Naive thymus-derived CD4-positive, alpha-beta T cell (primary cell): ENCODE measurements at regions not wholly inside any gene's neighbourhood (a gene's known extent, or its start where the extent isn't known, plus 50 kb on each side); places are given as distances from the start of the nearest gene placed in this dataset.

Source experiments
- ATAC-seq: fragments of 150-1000 bp; cut with Tn5 transposase; 2 replicates; pipeline ENCODE4 v1.10.0; 2021; ENCODE audit warnings: mild to moderate bottlenecking, moderate library complexity
- CTCF ChIA-PET: fragments of 350-600 bp; sonication (Branson Sonifier 250); formaldehyde crosslinking; loops from one replicate; lab custom pipeline; 2021; ENCODE audit warnings: antibody characterized with exemption; lab: Charles Lee
- POLR2A ChIA-PET: fragments of 350-600 bp; sonication (Branson Sonifier 250); formaldehyde crosslinking; loops from one replicate; lab custom pipeline; 2021; ENCODE audit warnings: antibody characterized with exemption, inconsistent platforms; lab: Charles Lee
- DNase-seq, 9 donors: peaks; one replicate each; pipeline versions ENCODE4 v3.0.0 to v3.0.0-alpha.2; 2020 to 2022; ENCODE audit warnings: mixed read lengths in 1 of 9
- H3K27ac ChIP-seq: one replicate; pipeline ENCODE4 v1.7.0; 2013; ENCODE audit warnings: mild to moderate bottlenecking, low read depth, low read length, moderate library complexity
- H3K27me3 ChIP-seq, 2 donors: one replicate each; pipeline ENCODE4 v1.7.0; 2013; ENCODE audit warnings: low read length in 2 of 2, mild to moderate bottlenecking in 2 of 2, moderate library complexity in 2 of 2; ENCODE audit not compliant: control insufficient read depth in 2 of 2, insufficient read depth in 2 of 2
- H3K36me3 ChIP-seq, 3 experiments: 1 replicate in 2 of 3; 2 replicates in 1 of 3; pipeline ENCODE4 v1.7.0; 2013; ENCODE audit warnings: low read length in 3 of 3, mild to moderate bottlenecking in 3 of 3, moderate library complexity in 1 of 3; ENCODE audit not compliant: insufficient read depth in 3 of 3, control insufficient read depth in 2 of 3
- H3K4me1 ChIP-seq, 2 donors: one replicate each; pipeline ENCODE4 v1.7.0; 2013; ENCODE audit warnings: low read length in 2 of 2, mild to moderate bottlenecking in 2 of 2, moderate library complexity in 1 of 2; ENCODE audit not compliant: control insufficient read depth in 2 of 2, insufficient read depth in 2 of 2
- H3K4me3 ChIP-seq: 2 replicates; pipeline ENCODE4 v1.7.0; 2013; ENCODE audit warnings: mild to moderate bottlenecking, low read length
- H3K9me3 ChIP-seq, 3 experiments: 1 replicate in 2 of 3; 2 replicates in 1 of 3; pipeline ENCODE4 v1.7.0; 2013; ENCODE audit warnings: low read length in 3 of 3; ENCODE audit not compliant: control insufficient read depth in 2 of 3
- H3K27ac Mint-ChIP-seq, 9 donors: one replicate each; pipeline ENCODE4 v1.8.0; 2020 to 2022; ENCODE audit warnings: mixed read lengths in 9 of 9, mild to moderate bottlenecking in 8 of 9, moderate library complexity in 5 of 9, inconsistent platforms in 2 of 9
- H3K27me3 Mint-ChIP-seq, 5 donors: one replicate each; pipeline ENCODE4 v1.8.0; 2021 to 2022; ENCODE audit warnings: mixed read lengths in 5 of 5, mild to moderate bottlenecking in 1 of 5
- H3K36me3 Mint-ChIP-seq, 5 donors: one replicate each; pipeline ENCODE4 v1.8.0; 2020 to 2022; ENCODE audit warnings: mixed read lengths in 5 of 5, mild to moderate bottlenecking in 3 of 5, inconsistent platforms in 1 of 5
- H3K4me1 Mint-ChIP-seq, 7 donors: one replicate each; pipeline ENCODE4 v1.8.0; 2020 to 2022; ENCODE audit warnings: mixed read lengths in 7 of 7, mild to moderate bottlenecking in 3 of 7, inconsistent platforms in 1 of 7
- H3K4me3 Mint-ChIP-seq, 10 donors: one replicate each; pipeline ENCODE4 v1.8.0; 2020 to 2022; ENCODE audit warnings: mild to moderate bottlenecking in 10 of 10, mixed read lengths in 10 of 10, moderate library complexity in 6 of 10, inconsistent platforms in 2 of 10
- H3K9me3 Mint-ChIP-seq, 11 donors: one replicate each; pipeline ENCODE4 v1.8.0; 2020 to 2022; ENCODE audit warnings: mixed read lengths in 11 of 11, mild to moderate bottlenecking in 4 of 11, inconsistent platforms in 1 of 11, moderate library complexity in 1 of 11
- intact Hi-C, 2 donors: fragments of 100-400 bp; cut with micrococcal nuclease; formaldehyde crosslinking; loops; one replicate each; pipeline ENCODE4 v1.15.1; 2023

DNA sequence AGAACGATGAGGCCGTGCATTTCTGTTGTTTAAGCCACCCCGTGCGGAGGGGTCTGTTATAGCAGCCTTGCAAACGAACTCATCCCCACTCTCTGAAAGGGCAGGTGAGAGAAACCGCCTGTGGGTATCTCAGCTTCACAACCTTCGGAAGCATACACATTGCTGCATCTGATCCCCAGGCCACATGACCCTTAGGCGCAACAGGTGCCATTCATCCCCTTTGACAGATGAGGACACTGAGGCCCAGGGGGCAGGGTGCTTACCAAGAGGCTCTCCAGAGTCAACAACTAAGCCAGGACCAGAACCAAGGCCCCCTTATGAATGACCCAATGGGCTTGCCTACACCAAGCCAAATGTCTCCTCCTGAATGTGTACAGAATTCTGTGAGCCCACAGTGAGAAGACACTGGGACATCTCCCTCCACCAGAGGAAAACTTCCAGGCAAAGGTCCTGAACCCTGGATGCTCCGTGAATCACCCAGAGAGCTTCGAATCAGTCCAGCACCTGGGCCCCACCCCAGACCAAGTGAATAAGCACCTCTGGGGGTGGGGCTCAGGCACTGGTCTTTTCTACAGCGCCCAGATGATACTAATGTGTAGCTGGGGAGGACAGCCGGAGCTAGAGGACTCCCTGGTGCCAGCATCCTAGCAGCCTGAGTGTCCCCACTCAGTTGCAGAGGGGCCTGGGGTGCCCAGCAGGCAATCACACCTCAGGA is 83.2 kb downstream of the BUD13 start:
- H3K36me3 ChIP-seq = no peaks in the 10 kb centered on the region
- ATAC-seq = no peak
- ChIA-PET CTCF (no interaction called here), POLR2A (no interaction called here)
- no peaks in the 10 kb centered on the region for H3K27me3 ChIP-seq
- H3K9me3 ChIP-seq = no peaks in the 10 kb centered on the region
- no peaks in the 10 kb centered on the region for H3K9me3 Mint-ChIP-seq
- no peaks in the 10 kb centered on the region for H3K4me1 Mint-ChIP-seq
- no peak overlapping the region for H3K27ac ChIP-seq
- no peaks in the 10 kb centered on the region for H3K36me3 Mint-ChIP-seq
- H3K4me1 ChIP-seq = no peaks in the 10 kb centered on the region
- peaks cover 4 to 17% (median 10%) of the 10 kb centered on the region in 5 donors for H3K27me3 Mint-ChIP-seq
- H3K4me3 ChIP-seq = no peak overlapping the region
- DNase-seq = no peak
- H3K4me3 Mint-ChIP-seq = no peak overlapping the region
- no peak overlapping the region for H3K27ac Mint-ChIP-seq
- intact Hi-C loops = loop anchor here in 1 of 2 donors (5.0 to 10.0 kb wide), 3 partner anchors 177 to 1355 kb away; no protein-coding TSS in a partner anchor

DNA sequence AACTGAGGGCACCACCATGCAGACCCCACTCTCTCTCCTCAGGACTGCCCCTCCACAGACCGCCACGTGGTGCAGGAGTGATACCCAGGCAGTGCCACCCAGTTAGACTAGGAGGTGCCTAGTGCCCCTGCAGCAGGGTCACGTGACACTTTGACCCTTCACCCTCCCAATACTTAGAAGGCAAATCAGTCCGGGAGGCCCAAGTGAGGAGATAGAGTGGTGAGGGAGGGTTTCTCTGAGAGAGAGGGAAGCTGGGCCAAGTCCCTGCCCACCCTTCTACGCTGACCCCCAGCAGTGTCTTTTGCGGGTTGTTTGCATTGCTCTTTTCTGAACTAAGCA is 84.6 kb downstream of the BUD13 start:
- no peak for DNase-seq
- Mint-ChIP-seq H3K9me3 (peaks cover 0 to 13% (median 0%) of the 10 kb centered on the region in 11 donors), H3K4me3 (no peak overlapping the region), H3K27ac (no peak overlapping the region), H3K4me1 (no peaks in the 10 kb centered on the region), H3K27me3 (peaks cover 9 to 22% (median 18%) of the 10 kb centered on the region in 5 donors), H3K36me3 (no peaks in the 10 kb centered on the region)
- Histone ChIP-seq H3K27me3 (no peaks in the 10 kb centered on the region), H3K4me3 (no peak overlapping the region), H3K27ac (no peak overlapping the region), H3K4me1 (no peaks in the 10 kb centered on the region), H3K36me3 (no peaks in the 10 kb centered on the region), H3K9me3 (no peaks in the 10 kb centered on the region)
- POLR2A ChIA-PET = no interaction called here
- CTCF ChIA-PET = no interaction called here
- intact Hi-C loops = no loop called here
- no peak for ATAC-seq

DNA sequence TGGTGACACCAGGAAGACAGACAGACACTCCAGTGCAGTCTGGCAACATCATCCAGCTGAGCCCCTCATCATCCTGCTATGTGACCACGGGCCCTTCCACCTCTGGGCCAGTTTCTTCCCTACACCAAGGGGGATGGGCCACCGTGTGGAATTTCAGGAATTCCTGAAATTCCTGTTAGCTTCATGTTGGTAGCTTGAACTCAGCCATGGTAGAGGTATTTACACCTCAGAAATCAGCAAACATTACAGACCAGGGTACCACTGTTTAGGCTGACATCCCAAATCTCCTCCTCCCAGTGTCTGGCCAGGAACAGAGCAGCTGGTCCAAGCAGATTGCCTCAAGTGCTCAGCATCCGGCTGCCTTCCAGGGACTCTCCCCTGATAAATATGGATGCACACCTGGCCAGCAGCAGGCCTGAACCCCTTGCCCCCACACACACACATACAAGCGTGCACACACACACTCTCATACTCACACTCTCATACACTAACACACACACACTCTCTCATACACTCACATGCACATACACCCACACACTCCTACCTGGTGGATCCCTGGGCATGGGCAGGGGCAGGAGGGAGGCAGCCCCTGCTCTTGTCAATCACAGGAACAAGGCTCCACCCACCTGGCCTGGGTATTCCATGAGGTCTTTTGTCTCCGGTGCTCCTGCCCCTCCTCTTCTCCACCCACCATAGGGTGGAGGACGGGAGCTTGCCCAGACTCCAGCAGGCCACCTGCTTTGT is 85.2 kb downstream of the BUD13 start:
- CTCF ChIA-PET = no interaction called here
- Mint-ChIP-seq H3K9me3 (peaks cover 0 to 15% (median 0%) of the 10 kb centered on the region in 11 donors), H3K27ac (no peak overlapping the region), H3K27me3 (peaks cover 10 to 24% (median 20%) of the 10 kb centered on the region in 5 donors), H3K36me3 (no peaks in the 10 kb centered on the region), H3K4me1 (no peaks in the 10 kb centered on the region), H3K4me3 (no peak overlapping the region)
- no peak for DNase-seq
- H3K9me3 ChIP-seq = no peaks in the 10 kb centered on the region
- no peaks in the 10 kb centered on the region for H3K36me3 ChIP-seq
- no peaks in the 10 kb centered on the region for H3K27me3 ChIP-seq
- no peak overlapping the region for H3K27ac ChIP-seq
- no peak overlapping the region for H3K4me3 ChIP-seq
- POLR2A ChIA-PET = no interaction called here
- intact Hi-C loops = no loop called here
- no peaks in the 10 kb centered on the region for H3K4me1 ChIP-seq
- no peak for ATAC-seq

DNA sequence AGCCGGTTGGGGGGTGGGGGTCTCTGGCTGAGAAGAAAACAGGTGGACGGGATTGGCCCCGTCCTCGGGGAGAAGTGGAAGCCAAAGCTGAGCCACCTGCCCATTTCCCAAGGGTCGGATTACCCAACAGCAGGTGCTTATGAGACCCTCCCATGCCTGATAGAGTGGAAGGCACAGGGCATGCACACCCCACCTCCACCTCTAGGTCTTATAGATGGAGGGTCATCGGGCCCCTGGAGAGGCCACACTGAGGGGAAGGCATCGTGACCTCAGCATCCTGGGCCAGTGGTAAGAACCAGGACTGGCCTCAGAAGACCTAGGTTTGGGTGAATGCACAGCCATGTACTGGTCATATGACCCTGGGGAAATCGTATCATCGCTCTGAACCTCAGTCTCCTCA is 85.9 kb downstream of the BUD13 start:
- ATAC-seq (no peak), DNase-seq (no peak)
- no peaks in the 10 kb centered on the region for H3K36me3 Mint-ChIP-seq
- CTCF ChIA-PET = no interaction called here
- no peak overlapping the region for H3K4me3 Mint-ChIP-seq
- Histone ChIP-seq H3K4me1 (no peaks in the 10 kb centered on the region), H3K9me3 (no peaks in the 10 kb centered on the region), H3K4me3 (no peak overlapping the region), H3K27me3 (no peaks in the 10 kb centered on the region), H3K27ac (no peak overlapping the region), H3K36me3 (no peaks in the 10 kb centered on the region)
- peaks cover 10 to 24% (median 20%) of the 10 kb centered on the region in 5 donors for H3K27me3 Mint-ChIP-seq
- H3K27ac Mint-ChIP-seq = no peak overlapping the region
- H3K9me3 Mint-ChIP-seq = peaks cover 0 to 15% (median 0%) of the 10 kb centered on the region in 11 donors
- intact Hi-C loops = no loop called here
- no peaks in the 10 kb centered on the region for H3K4me1 Mint-ChIP-seq
- POLR2A ChIA-PET = no interaction called here

DNA sequence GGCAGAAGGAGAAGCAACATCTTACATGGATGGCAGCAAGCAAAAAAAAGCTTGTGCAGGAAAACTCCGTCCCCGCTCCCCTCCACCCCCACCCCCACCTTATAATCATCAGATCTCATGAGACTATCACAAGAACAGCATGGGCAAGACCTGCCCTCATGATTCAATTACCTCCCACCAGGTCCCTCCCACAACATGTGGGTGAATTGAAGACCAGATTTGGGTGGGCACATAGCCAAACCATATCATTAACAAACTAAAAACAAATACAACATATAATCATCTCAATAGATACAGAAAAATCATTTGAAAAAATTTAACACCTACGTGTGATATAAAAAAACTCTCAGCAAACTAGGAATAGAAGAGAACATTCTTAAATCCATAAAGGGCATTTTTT is 88.8 kb downstream of the BUD13 start:
- Histone ChIP-seq H3K4me3 (no peak overlapping the region), H3K27me3 (no peaks in the 10 kb centered on the region), H3K9me3 (no peaks in the 10 kb centered on the region), H3K36me3 (no peaks in the 10 kb centered on the region), H3K4me1 (no peaks in the 10 kb centered on the region), H3K27ac (no peak overlapping the region)
- H3K27me3 Mint-ChIP-seq = peaks cover 17 to 32% (median 28%) of the 10 kb centered on the region in 5 donors
- CTCF ChIA-PET = interaction anchor here (1.1 kb wide), 1 partner anchor 7 kb away, joined by 3 read pairs; no protein-coding TSS in a partner anchor
- H3K36me3 Mint-ChIP-seq = no peaks in the 10 kb centered on the region
- H3K9me3 Mint-ChIP-seq = peaks cover 0 to 15% (median 2%) of the 10 kb centered on the region in 11 donors
- no peak overlapping the region for H3K27ac Mint-ChIP-seq
- intact Hi-C loops = no loop called here
- H3K4me3 Mint-ChIP-seq = no peak overlapping the region
- ATAC-seq = no peak
- H3K4me1 Mint-ChIP-seq = no peaks in the 10 kb centered on the region
- POLR2A ChIA-PET = no interaction called here
- DNase-seq = no peak

DNA sequence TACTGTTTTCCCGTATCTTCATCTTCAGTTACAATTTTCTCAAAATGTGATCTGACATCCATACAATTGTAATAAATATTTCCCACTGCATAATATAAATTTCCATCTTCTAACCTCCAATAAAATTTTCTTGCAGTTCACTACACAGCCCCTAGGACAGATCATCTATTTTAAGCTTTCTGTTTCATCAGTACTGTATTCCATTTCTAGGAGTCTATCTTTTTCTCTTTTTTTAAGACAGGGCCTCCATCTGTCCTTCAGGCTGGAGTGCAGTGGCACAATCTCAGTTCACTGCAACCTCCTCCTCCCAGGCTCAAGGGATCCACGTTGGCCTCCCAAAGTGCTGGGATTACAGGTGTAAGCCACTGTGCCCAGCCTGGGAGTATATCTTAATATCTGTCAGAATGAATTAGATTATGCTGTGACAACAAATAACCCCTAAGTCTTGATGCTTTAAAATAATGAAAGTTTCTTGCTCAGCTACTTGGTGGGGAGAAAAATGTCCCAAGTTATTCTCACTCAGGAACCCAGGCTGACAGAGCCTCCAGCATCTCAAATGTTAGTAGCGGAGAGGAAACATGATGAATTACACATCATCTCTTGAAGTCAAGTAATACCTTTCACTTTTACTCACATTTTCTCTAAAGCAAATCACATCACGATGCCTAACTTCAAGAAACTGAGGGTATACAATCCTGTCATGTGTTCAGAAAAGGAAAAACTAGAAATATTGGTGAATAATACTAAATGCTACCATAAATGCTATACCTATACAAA is 92.2 kb downstream of the BUD13 start:
- ChIA-PET CTCF (no interaction called here), POLR2A (no interaction called here)
- Histone ChIP-seq H3K27me3 (no peaks in the 10 kb centered on the region), H3K4me1 (no peaks in the 10 kb centered on the region), H3K36me3 (no peaks in the 10 kb centered on the region), H3K9me3 (peaks cover 0 to 2% (median 0%) of the 10 kb centered on the region in 3 experiments), H3K4me3 (no peak overlapping the region), H3K27ac (no peak overlapping the region)
- DNase-seq (no peak), ATAC-seq (no peak)
- Mint-ChIP-seq H3K36me3 (peaks cover 0 to 3% (median 0%) of the 10 kb centered on the region in 5 donors), H3K27me3 (peaks cover 8 to 31% (median 16%) of the 10 kb centered on the region in 5 donors), H3K4me1 (no peaks in the 10 kb centered on the region), H3K27ac (no peak overlapping the region), H3K9me3 (peaks cover 0 to 33% (median 6%) of the 10 kb centered on the region in 11 donors), H3K4me3 (no peak overlapping the region)
- intact Hi-C loops = no loop called here
